ENCODE measurements at regions not wholly inside any gene's neighbourhood (a gene's known extent, or its start where the extent isn't known, plus 50 kb on each side); places are given as distances from the start of the nearest gene placed in this dataset.

DNA sequence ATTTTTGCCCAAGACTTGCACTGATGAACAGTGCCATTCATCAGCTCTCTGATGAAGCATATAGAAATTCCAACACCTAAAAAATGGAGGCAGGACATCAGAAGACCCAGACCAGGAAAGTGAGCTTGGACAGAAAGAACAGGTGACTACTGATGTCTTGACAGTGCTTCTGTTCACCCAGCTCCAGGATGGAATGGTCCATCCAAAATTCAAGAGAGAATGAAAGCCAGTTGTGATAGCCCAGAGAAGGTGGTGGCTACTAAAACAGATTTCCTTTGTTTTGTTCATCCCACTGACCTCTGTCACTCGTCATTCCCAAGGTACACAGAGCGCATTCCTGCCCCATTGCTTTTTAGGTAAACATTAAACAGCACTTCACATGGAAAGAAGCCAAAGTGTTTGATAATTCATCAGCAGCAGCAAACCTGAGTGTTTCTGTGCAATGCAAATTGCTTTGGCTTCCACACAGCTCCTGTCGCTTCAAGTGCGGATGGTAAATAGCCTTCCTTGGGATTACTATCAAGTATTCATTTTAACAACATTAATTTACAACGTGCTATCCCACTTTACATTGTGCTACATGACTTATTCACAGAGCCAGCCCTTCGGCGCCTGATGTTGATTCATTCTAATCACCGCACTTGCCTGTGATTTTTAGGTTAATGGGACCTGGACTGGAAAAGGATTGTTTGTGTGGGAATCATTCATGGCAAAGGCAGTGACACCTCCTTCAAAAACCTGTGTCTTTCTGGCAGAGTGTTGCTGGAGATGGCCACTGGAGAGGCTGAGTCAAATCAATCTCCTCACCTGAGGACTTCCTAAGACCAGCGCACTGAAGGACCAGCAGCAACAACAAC, 65.1 kb upstream of the TOX3 start:
- TF ChIP-seq, protein P1, sequence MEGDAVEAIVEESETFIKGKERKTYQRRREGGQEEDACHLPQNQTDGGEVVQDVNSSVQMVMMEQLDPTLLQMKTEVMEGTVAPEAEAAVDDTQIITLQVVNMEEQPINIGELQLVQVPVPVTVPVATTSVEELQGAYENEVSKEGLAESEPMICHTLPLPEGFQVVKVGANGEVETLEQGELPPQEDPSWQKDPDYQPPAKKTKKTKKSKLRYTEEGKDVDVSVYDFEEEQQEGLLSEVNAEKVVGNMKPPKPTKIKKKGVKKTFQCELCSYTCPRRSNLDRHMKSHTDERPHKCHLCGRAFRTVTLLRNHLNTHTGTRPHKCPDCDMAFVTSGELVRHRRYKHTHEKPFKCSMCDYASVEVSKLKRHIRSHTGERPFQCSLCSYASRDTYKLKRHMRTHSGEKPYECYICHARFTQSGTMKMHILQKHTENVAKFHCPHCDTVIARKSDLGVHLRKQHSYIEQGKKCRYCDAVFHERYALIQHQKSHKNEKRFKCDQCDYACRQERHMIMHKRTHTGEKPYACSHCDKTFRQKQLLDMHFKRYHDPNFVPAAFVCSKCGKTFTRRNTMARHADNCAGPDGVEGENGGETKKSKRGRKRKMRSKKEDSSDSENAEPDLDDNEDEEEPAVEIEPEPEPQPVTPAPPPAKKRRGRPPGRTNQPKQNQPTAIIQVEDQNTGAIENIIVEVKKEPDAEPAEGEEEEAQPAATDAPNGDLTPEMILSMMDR (IDR thresholded peaks at IDR 0.05 in 2 of 3, conservative IDR thresholded peaks at IDR 0.05 in 1 of 3; ENCODE audit: borderline replicate concordance in 1 of 3, insufficient read depth in 1 of 3, low read depth in 2 of 3, low read length in 2 of 3), result no peak
- TF ChIP-seq SIN3A (IDR thresholded peaks at IDR 0.05; ENCODE audit: low read depth) (no peak), CEBPB (IDR thresholded peaks at IDR 0.05; ENCODE audit: low read depth) (no peak), SP1 (IDR thresholded peaks at IDR 0.05; ENCODE audit: low read depth) (no peak), POLR2A (IDR thresholded peaks at IDR 0.05; ENCODE audit: borderline replicate concordance, extremely low read depth, insufficient read depth, insufficient read length) (no peak), POLR2AphosphoS5 (IDR thresholded peaks at IDR 0.05; ENCODE audit: low read depth, low read length) (no peak), EZH2 (IDR thresholded peaks at IDR 0.05) (no peak), ZNF274 (IDR thresholded peaks at IDR 0.05; ENCODE audit: low read depth, low read length) (no peak)
- TF ChIP-seq, protein P2, sequence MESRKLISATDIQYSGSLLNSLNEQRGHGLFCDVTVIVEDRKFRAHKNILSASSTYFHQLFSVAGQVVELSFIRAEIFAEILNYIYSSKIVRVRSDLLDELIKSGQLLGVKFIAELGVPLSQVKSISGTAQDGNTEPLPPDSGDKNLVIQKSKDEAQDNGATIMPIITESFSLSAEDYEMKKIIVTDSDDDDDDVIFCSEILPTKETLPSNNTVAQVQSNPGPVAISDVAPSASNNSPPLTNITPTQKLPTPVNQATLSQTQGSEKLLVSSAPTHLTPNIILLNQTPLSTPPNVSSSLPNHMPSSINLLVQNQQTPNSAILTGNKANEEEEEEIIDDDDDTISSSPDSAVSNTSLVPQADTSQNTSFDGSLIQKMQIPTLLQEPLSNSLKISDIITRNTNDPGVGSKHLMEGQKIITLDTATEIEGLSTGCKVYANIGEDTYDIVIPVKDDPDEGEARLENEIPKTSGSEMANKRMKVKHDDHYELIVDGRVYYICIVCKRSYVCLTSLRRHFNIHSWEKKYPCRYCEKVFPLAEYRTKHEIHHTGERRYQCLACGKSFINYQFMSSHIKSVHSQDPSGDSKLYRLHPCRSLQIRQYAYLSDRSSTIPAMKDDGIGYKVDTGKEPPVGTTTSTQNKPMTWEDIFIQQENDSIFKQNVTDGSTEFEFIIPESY (IDR thresholded peaks at IDR 0.05; ENCODE audit: extremely low read depth, insufficient replicate concordance, low read length), result no peak

Measured in HCT116 (cell line).